NCI-H2196 (cell line): ENCODE measurements at regions not wholly inside any gene's neighbourhood (a gene's known extent, or its start where the extent isn't known, plus 50 kb on each side); places are given as distances from the start of the nearest gene placed in this dataset.
"Not testable (repeated sequence)": the region's sequence is repeated elsewhere in the genome, so short reads cannot be mapped to it uniquely, and the experiment has no call there.

Experiments
- DNase-seq: peaks from one replicate; lab custom pipeline; 2025; ENCODE audit not compliant: unreplicated experiment; lab: John Stamatoyannopoulos, UW

GRCh38 chr4:27813699-27814425, 953.2 kb downstream of the STIM2 start:
- DNase-seq: not testable (repeated sequence)

DNA sequence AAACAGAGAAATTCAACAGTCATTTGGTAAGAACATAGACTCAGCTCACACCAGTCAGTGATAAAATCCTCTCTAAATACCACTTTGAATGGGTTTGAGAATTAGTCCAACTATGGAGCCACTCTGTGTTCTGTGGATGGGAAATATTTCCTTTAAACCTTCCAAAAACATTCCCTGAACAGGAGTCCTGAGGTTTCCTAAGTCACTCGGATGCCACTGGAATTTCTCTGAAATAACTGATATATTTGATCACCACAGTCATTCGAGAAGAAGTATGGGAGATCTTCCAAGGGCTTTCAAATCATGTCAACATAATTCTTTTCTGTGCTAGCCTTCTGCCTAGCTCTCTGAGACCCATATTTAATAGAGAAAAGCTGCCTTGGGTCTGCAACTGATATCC, 958.6 kb downstream of the STIM2 start:
- DNase-seq: no peak

- DNase-seq: no peak
Measured at GRCh38 chr4:27828843-27829242, 968.2 kb downstream of the STIM2 start.

- DNase-seq: no peak
Measured at GRCh38 chr4:27830251-27830650, 969.6 kb downstream of the STIM2 start.

DNA sequence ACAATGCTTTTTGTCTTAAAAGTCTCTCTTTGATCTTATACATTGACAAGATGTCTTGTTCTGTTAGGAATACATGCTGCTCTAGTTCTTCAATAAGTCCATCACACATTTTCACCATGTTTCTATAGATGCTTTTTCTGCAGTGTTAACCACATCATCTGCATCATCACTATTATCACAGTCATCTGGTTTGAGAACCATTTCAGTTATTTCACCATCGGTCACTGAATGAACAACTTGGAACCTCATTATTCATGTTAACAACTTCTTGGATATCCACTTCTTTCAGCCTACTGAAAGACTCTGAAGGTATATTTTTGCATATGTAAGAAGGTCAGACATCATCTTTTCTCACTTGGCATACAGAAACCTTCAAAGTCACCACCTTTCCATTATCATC, 975.2 kb downstream of the STIM2 start:
- DNase-seq: no peak

DNA sequence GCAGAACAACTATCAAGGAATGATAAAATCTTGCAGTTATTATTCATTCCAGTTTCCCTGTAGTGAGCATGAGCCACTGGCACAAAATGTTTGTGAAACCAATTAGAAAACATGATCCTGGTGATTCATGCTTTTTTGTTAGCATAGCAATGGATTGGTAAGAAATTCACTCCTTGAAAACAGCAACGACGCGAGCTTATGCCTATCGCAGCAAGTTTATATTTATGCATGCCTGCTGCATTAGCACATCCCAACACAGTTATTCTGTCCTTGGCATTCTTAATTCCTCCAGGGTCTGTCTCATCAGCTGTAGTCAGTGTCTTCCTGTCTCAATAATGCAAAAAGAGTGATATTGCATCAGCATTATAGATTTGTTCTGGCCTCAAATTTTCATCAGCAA, 975.9 kb downstream of the STIM2 start:
- no peak for DNase-seq

- no peak for DNase-seq
Measured at GRCh38 chr4:27843776-27844175, 983.1 kb downstream of the STIM2 start.

DNA sequence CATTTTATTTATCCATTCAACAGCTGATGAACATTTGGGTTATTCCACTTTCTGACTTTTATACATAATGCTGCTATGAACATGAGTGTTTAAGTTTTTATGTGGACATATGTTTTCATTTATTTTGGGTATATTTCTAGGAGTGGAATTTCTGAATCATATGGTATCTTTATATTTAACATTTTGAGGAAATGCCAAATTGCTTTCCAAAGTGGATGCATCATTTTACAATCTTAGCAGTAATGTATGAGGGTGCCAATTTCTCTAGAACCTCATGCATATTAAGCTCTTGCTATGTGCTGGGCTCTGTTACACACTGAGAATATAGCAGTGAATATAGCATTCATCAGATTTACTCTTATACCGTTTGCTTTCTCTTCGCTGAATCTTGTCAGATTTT, 983.7 kb downstream of the STIM2 start:
- no peak for DNase-seq

DNA sequence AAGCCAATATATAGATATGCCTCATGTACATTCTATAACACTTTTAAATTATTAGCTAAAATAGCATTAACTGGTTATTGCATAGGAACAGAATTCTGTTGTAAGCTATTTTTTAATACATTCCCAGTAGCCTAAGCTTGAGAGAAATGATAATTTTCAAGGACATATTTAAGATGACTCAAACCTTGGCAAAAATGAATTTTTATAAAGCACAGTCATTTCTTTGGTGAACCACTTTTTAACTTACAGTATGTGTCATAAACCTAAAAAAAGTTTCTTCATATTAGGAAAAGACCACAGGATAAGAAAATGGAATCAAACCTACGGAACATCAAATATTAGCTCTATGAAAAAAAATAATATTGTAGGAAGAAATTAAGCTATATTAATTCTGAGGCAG, 986.3 kb downstream of the STIM2 start:
- DNase-seq: no peak

DNA sequence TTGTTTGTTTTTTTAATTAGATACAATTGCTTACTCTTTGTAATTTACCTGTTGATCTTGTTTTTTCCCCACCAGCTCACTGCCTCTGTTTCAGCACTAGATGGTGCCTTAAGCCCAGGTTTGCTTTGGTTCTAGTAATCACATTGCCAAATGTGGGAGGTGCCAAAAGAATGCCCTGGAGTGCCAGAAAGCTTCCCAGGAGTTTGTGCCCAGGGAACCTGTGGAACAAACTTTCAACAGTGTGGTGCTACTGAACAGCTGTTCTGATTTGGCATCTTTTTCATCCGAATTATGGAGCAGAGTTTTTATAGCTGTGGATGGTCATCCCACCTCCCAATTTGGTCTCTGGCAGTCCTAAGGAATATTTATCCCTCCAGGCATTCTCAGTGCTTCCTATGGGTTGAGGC, 1000.7 kb downstream of the STIM2 start:
- DNase-seq: no peak

GRCh38 chr4:27861802-27862201, 1001.2 kb downstream of the STIM2 start:
- DNase-seq: no peak

DNA sequence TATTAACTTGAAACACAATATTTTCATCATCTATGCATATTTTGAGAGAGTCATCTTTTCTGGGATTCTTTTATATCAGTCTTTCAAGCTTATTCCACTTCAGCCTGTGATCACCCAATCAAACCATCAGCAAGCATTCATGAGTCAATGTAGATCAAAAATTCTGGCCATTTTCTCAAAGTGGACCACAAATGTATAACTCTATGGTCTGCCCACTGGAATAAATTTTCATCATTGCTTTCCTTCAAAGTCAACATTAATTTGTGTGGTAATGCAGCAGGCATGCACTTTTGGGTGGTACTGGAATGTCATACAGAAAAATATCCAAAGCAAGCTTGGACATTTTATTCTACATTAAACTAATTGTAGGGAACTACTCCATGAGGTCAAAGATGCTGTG, 1013.0 kb downstream of the STIM2 start:
- no peak for DNase-seq

- no peak for DNase-seq
Measured at GRCh38 chr4:27881705-27882104, 1021.1 kb downstream of the STIM2 start.

DNA sequence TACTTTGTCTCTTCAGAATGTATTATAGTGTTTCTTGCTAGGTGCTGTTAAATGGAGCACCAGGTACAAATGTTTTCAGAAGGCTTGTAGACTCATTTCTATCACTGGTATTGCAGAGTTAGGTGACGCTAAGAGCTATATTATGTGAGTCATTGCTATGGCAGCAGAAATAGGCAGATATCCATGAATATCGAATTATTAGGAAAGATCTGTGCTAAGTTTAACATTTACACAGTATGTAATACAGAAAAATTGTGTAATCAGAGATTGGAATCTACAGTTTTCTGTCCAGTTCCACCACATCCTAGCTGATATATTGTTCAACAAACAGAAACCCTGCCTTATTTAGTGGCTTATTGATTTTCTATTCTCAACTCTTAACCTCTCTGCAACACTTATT, 1025.5 kb downstream of the STIM2 start:
- no peak for DNase-seq

- DNase-seq: no peak
Measured at GRCh38 chr4:27887646-27888045, 1027.0 kb downstream of the STIM2 start.

GRCh38 chr4:27888505-27888904, 1027.9 kb downstream of the STIM2 start:
- DNase-seq: no peak

DNA sequence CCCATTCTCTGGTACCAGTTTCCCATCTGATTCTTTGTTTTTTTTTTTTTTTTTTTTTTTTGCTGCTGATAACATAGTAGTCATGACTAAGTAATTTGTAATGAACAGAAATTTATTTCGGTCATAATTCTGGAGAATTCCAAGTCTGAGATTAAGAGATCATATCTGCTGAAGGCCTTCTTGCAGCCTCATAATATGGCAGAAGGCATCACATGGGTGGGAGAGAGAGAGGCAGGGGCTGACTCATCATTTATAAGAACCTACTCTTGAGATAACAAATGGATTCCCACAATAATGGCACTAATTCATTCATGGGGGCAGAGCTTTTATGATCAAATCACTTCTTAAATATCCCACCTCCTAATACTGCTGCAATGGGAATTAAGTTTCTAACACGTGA, 1034.3 kb downstream of the STIM2 start:
- no peak for DNase-seq

DNA sequence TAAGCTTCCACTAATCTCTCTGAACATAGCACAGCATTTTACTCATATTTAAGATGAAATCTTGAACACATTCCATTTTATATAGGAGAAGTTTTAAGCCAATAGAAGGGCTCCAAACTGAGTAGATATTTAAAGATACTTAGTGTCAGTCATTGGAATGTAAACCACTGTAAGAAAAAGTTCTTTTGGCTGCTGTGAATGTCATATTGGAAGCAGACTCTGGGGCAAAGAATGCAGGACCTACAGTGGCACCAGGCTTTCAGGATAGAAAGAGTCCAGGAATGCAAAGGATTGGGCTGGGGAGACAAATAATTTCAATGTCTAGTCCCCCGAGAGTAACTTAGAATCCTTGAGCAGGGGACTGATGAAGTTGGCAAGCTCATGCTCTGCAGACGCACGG, 1047.7 kb downstream of the STIM2 start:
- DNase-seq: no peak

DNA sequence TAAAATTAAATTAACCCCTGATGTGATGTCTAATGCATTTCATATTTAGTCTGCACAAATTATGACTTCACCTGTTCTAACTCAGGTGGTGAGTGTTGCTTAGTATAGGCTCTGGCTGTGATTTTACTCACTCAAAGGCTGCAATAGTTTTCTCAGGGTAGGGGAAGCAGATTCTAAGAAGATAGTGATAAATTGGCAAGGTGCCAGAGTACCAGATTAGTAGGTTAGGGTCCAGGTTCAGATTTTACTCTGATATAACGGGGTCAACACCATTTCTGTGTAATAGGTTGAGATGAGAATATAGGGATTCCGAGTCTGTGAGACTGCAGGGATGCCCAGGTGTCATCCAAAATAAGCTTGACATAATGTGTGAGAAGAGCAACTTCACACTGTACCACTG, 1049.6 kb downstream of the STIM2 start:
- no peak for DNase-seq

- no peak for DNase-seq
Measured at GRCh38 chr4:27911047-27911446, 1050.4 kb downstream of the STIM2 start.

GRCh38 chr4:27913738-27914137, 1053.1 kb downstream of the STIM2 start:
- no peak for DNase-seq

- DNase-seq: no peak
Measured at GRCh38 chr4:27915822-27916221, 1055.2 kb downstream of the STIM2 start.

DNA sequence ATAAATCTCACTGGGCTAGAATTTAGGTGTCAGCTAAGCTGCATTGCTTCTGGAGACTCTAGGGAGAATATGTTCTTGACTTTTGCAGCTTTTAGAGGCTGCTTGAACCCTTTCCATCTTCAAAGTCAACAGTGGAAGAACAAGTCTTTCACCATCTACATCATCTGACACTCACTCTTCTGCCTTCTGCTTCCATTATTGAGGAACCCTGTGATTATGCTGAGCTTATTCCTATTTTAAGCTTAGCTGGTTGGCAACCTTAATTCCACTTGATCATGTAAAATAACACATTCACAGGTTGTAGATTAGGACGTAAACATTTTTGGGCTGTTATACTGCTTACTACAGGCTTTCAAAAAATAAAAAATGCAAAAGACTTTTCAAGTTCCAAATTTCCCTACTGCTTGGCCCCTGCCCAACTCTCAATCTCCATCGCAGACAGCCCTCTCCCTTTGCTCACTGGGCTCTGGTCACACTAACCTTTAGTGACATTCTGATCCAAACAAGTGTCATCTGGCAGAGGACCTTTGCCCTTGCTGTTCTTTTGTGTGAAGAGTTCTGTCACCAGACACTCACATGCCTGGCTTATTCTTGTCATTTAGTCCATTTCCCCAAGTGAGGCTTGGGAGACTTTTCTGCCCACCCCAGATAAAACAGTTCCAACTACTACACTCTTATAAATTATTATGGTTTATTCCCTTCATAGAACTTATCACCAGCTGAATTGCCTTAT, 1056.0 kb downstream of the STIM2 start:
- DNase-seq: no peak
